Tongue (tissue), 1 donor: ENCODE measurements at regions not wholly inside any gene's neighbourhood (a gene's known extent, or its start where the extent isn't known, plus 50 kb on each side); places are given as distances from the start of the nearest gene placed in this dataset.
"Not testable (repeated sequence)": the region's sequence is repeated elsewhere in the genome, so short reads cannot be mapped to it uniquely, and the experiment has no call there.

Experiments used
- DNase-seq: peaks from one replicate; pipeline ENCODE4 v3.0.0-alpha.2; 2015

DNA sequence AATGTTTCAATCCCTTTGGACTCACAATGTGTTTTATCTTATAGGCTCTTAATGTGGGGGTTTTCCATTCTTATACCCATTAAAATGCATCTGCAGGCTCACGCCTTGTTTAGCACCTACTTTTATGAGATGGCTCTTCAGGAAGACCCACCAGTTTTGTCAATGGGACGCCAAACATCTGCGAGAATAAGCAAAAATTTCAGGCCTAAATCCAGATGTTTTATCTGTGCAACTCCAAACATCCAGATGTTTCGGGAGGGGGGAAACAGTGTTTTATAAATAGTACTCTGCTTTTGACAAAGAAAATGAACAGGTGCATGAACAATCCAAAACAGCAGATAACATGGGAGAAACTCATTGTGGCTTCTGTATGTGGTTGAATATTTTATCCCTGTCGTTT, 342.8 kb downstream of the DHX15 start:
- peak; percentile 55 for DNase-seq

GRCh38 chr4:24240655-24241054, 343.7 kb downstream of the DHX15 start:
- DNase-seq, result no peak

GRCh38 chr4:24237709-24238108, 346.6 kb downstream of the DHX15 start:
- no peak for DNase-seq

GRCh38 chr4:24236532-24236931, 346.7 kb upstream of the PPARGC1A start:
- DNase-seq, result no peak

DNA sequence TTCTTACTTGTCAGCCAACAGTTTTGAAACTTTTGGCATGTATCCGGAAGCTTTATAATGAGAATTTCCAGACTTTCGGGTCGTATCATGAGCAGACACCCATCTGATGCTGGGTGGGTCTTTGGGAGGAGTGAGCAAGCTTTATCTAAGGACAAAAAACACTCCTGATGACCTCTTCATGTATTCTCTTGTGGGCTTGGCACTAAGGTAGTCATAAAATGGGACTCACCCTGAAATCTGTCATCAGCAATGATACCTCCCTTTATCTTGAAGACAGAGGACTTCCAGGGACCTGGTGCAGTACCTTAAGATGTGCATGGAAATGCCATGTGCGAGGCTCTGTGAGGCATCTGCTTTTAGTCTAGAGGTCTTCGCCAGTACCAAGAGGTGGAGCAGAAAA, 346.3 kb upstream of the PPARGC1A start:
- DNase-seq, result no peak

DNA sequence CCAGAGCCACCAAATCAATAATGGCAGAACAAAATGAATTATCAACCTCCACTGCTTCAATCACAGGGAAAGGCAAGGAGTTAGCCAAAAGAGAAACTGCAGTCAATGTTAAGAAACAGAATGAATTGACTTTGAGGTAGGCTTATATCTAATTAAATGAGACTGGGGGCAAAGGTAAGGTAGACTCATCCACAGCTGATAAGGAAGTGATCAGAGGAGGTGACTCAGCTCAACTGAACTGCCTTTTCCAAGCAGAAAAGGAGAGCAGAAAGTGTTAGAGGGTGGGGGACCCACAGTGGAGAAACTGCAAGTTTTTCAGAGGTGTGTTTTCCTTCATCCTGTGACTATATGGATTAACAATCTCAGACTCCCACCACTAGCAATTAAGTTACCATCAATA, 345.8 kb upstream of the PPARGC1A start:
- DNase-seq, result no peak

DNA sequence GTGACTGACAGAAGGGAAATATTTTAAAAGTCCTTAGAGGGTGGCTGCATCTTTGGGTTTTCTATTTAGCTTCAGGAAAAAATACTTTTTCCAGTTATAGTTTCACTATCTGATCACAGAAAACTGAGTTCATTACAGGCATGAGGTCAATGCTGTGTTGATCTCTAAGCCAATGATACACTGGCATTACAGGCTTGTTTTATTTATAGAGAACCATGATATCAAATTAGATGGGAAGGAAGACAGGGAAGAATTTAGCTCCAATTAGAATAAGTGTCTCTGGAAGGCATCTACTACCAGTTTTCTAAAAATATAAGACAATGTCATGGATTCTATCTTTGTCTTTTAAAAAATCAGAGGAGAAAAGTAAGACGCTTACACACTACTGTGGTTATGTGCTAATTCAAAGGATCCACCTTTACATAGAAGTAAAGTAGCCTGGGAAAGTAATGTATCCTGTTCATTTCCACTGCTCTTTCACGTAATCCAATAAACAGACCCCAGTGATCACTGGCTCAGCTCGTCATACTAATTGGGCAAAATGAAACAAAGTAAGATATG, 344.5 kb upstream of the PPARGC1A start:
- DNase-seq, result no peak

DNA sequence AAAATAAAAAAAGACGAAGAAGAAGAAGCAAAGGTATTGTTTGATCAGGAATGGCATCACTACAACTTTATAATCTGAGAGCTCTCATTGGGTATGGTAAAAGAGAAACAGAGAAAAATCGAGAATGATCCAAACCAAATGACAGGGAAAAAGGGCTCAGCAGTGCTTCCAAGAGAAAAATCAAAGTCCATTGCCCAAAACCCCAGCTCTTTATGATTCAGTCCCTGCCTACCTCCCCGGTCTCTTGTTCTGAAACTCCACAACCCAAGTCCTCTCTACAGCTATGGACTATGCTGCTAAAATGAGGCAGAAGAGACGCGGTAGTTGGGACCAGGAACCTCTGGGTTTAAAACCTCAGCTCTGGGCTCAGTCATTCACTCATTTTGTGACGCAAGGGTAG, 341.1 kb upstream of the PPARGC1A start:
- DNase-seq, result no peak

DNA sequence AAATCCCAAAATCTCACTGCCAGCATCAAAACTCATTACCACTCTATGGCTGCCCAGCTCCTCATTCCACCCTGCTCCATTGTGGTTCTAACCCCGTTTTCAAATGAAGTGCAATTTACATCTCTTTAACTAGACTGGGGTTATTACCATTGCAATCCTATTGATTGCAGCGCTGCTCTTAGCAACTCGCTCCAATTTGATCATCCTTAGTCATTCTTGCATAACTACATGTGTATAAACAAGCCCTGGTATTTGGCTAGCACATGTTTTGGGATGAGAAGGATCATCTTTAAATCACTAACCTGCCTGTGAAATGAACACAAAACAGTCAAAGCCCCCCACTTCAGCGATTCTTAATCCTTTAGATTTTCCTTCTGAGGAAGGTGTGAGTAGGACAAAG, 340.1 kb upstream of the PPARGC1A start:
- no peak for DNase-seq

GRCh38 chr4:24228692-24229091, 338.8 kb upstream of the PPARGC1A start:
- no peak for DNase-seq

DNA sequence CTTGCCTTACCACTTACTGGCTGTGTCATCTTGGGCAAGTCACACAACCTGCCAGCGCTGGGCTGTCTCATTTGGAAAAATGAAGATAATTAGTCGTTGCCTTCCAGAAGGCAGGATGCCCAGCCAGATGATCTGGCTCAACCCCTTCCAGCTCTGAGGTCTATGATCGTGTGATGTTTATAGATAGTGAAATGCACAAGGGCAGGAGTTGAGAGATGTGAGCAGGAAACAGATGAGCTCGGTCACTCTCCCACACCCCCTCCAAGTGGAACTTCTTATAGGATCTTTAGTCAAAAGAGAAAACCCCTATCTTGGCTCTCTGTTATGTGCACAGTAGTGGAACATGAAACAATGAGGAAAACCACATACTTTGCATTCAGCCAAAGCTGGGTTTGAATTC, 336.8 kb upstream of the PPARGC1A start:
- no peak for DNase-seq

- DNase-seq, result peak; percentile 18
Observed at GRCh38 chr4:24226023-24226422, 336.2 kb upstream of the PPARGC1A start.

DNA sequence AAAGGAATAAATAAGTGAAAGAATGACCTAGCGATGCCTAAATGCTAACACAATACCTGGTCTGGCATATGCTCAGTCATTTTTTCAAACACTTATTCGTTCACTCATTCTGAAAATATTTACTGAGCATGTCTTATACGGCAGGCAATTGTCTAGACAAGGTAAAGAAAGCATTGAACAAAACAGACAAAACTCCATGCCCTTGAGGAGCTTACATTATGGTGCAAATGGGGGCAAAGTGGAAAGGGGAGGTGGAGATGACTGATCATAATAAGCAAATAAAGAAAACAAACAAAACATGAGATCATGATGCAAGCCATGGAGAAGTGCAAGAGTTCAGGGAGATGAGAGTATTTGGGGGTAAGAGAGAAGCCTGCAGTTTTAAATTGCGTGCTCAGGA, 334.6 kb upstream of the PPARGC1A start:
- no peak for DNase-seq

DNA sequence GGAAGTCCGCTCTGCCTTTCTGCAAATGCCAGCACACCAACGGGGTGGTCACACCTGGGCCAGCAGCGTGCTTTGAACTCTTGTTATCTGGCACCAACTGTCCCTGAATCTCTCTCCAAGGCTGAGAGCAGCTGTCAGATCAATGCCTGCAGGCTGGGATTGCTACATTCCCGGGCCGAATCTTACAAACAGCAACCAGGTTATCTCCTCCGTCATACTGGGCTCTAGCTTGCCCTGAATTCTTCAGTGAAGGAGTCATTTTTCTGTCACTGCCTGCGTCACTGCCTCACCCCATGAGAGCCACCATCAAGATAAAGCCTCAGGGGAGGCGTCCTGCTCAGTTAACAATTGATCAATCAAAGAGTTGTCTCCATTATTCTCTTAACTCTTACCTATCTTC, 329.4 kb upstream of the PPARGC1A start:
- no peak for DNase-seq

DNA sequence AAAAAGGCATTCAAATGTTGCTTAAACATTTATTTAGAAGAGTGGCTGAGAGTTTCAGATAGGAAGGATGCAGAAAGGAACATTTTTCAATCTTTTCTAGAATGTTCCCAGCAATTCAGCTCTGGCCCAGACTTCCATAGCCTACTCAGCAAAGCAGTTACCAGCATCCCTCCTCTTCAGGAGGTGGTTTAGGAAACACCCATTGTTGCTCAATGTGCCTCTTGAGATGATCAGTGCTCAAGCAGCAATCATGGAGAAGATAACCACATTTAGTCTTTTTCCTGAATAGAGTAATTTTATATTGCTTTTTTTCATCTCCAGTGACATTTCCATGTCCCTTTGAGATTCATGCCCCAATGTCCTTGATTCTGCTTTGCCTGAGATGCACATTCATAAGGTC, 328.7 kb upstream of the PPARGC1A start:
- DNase-seq, result no peak

DNA sequence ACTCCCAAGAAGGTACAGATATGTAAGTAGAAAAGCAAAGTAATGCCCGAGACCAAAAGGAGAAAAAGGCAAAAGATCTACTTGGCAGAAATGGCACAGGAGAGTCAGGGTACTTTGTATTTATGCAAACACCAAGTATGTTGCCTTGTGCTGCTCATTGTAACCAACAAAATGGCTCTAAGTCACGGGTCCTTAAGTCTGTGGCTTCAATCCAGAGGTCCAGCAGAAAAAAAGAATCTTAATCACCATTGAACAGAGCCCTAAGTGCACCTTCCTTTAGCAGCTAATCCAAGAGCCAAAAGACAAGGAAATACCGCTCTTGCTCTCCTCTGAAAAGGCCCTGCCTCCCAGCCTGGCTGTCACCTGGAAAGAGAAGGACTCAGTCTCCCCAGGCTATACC, 324.9 kb upstream of the PPARGC1A start:
- no peak for DNase-seq

- DNase-seq, result no peak
Observed at GRCh38 chr4:24213961-24214360, 324.1 kb upstream of the PPARGC1A start.

- no peak for DNase-seq
Observed at GRCh38 chr4:24212642-24213041, 322.8 kb upstream of the PPARGC1A start.

- no peak for DNase-seq
Observed at GRCh38 chr4:24211856-24212255, 322.0 kb upstream of the PPARGC1A start.

- no peak for DNase-seq
Observed at GRCh38 chr4:24210332-24210902, 320.6 kb upstream of the PPARGC1A start.

GRCh38 chr4:24209906-24210305, 320.1 kb upstream of the PPARGC1A start:
- no peak for DNase-seq

DNA sequence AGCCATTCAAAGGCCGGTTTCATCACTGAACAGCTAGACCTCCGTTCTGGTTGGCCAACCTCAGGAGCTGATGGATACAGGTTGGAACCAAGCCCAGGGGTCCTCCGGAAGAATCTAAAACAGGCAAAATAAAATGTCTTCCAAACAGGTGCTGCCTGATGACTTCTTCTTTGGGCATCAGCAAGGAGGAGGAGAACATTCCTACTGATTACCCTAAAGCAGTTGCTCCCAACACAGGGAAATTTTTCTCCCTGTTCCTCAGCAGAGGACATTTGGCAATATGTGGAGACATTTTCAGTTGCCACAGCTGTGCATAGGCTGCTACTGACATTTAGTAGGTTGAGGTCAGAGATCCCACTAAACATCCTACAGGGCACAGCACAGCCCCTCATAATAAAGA, 319.3 kb upstream of the PPARGC1A start:
- DNase-seq, result peak; percentile 26

GRCh38 chr4:24208691-24209090, 318.8 kb upstream of the PPARGC1A start:
- no peak for DNase-seq

- DNase-seq, result not testable (repeated sequence)
Observed at GRCh38 chr4:24204708-24205107, 314.9 kb upstream of the PPARGC1A start.

DNA sequence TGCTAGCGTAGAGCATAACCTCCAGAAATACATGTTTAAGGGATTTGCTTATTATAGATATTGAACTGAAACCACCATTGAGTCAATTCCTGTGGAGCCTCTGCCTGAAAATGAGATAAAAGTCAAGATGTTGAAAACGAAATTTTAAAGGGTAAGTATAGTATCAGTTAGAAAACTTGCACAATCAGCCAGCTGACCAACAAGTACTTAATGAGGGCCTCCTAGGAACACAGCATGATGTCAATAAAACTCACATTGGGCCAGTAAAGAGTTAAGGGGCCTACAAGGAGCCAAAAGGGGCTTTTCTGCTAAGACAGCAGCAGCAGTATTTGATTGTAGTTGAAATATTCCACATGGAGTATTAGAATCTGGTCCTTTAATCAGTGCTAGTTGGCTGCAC, 314.1 kb upstream of the PPARGC1A start:
- DNase-seq, result no peak
